C4-2B (cell line): ENCODE measurements at regions not wholly inside any gene's neighbourhood (a gene's known extent, or its start where the extent isn't known, plus 50 kb on each side); places are given as distances from the start of the nearest gene placed in this dataset.

Experiments used
- ZFX ChIP-seq: fragments of 450-650 bp; IDR thresholded peaks from 2 replicates; pipeline ENCODE4 v1.6.1; 2017
- TF ChIP-seq, protein P1 (sequence below): fragments of 450-650 bp; conservative IDR thresholded peaks from 2 replicates; pipeline ENCODE4 v1.5.1; 2017; ENCODE audit warnings: mild to moderate bottlenecking

DNA sequence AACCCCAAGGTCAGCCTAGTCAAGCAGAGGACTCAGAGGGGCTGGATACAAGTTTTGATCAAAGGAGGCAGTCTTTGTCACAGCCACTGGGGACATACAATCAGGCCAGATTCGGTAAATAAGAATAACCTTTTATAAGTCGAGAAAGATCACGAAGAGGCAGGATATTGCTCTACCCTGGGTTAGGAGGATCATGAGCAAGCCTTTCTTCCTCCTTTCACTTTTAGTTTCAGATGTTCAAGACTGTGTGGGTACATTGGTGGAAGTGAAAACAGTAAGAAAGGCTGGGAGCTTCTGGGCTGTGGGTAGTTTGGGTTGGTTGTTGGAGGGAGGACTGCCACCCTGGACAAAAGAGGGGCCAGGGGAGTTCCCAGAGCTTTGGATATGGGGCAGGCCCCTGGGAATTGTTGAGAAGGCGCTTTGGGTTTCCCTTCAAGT, 127.7 kb downstream of the SNAPC1 start:
- TF ChIP-seq, protein P1, sequence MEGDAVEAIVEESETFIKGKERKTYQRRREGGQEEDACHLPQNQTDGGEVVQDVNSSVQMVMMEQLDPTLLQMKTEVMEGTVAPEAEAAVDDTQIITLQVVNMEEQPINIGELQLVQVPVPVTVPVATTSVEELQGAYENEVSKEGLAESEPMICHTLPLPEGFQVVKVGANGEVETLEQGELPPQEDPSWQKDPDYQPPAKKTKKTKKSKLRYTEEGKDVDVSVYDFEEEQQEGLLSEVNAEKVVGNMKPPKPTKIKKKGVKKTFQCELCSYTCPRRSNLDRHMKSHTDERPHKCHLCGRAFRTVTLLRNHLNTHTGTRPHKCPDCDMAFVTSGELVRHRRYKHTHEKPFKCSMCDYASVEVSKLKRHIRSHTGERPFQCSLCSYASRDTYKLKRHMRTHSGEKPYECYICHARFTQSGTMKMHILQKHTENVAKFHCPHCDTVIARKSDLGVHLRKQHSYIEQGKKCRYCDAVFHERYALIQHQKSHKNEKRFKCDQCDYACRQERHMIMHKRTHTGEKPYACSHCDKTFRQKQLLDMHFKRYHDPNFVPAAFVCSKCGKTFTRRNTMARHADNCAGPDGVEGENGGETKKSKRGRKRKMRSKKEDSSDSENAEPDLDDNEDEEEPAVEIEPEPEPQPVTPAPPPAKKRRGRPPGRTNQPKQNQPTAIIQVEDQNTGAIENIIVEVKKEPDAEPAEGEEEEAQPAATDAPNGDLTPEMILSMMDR: no peak
- TF ChIP-seq ZFX: no peak
